Parathyroid adenoma (tissue), 2 donors: ENCODE measurements at regions not wholly inside any gene's neighbourhood (a gene's known extent, or its start where the extent isn't known, plus 50 kb on each side); places are given as distances from the start of the nearest gene placed in this dataset.

Experiments used
- H2AFZ ChIP-seq: fragments of 300-600 bp; sonication (generic); one replicate; pipeline ENCODE4 v1.7.0; 2017; ENCODE audit warnings: antibody characterized with exemption, mild to moderate bottlenecking
- H3K27ac ChIP-seq: fragments of 300-600 bp; sonication (generic); one replicate; pipeline ENCODE4 v1.7.0; 2017
- H3K27me3 ChIP-seq: fragments of 300-600 bp; sonication (generic); one replicate; pipeline ENCODE4 v1.7.0; 2017; ENCODE audit warnings: low read length; ENCODE audit not compliant: control insufficient read depth, insufficient read depth
- H3K36me3 ChIP-seq: fragments of 300-600 bp; sonication (generic); one replicate; pipeline ENCODE4 v1.7.0; 2017; ENCODE audit warnings: low read length; ENCODE audit not compliant: control insufficient read depth, insufficient read depth
- H3K4me1 ChIP-seq: fragments of 300-600 bp; sonication (generic); one replicate; pipeline ENCODE4 v1.7.0; 2017; ENCODE audit warnings: control low read depth
- H3K4me2 ChIP-seq: fragments of 300-600 bp; sonication (generic); one replicate; pipeline ENCODE4 v1.7.0; 2017; ENCODE audit warnings: low read length
- H3K4me3 ChIP-seq: fragments of 300-600 bp; sonication (generic); one replicate; pipeline ENCODE4 v1.7.0; 2017; ENCODE audit warnings: low read depth, low read length
- H3K79me2 ChIP-seq: fragments of 300-600 bp; sonication (generic); one replicate; pipeline ENCODE4 v1.7.0; 2017; ENCODE audit warnings: control low read depth
- H3K9ac ChIP-seq: fragments of 300-600 bp; sonication (generic); one replicate; pipeline ENCODE4 v1.7.0; 2017; ENCODE audit warnings: mild to moderate bottlenecking
- H3K9me3 ChIP-seq: fragments of 300-600 bp; sonication (generic); one replicate; pipeline ENCODE4 v1.7.0; 2017; ENCODE audit warnings: low read length; ENCODE audit not compliant: control insufficient read depth
- TF ChIP-seq, protein P1 (sequence below): fragments of 300-600 bp; sonication (generic); IDR thresholded peaks from one replicate; pipeline ENCODE4 v1.7.0; 2017; ENCODE audit warnings: antibody characterized with exemption, mild to moderate bottlenecking
- donor health status: primary hyperparathyroidism.

DNA sequence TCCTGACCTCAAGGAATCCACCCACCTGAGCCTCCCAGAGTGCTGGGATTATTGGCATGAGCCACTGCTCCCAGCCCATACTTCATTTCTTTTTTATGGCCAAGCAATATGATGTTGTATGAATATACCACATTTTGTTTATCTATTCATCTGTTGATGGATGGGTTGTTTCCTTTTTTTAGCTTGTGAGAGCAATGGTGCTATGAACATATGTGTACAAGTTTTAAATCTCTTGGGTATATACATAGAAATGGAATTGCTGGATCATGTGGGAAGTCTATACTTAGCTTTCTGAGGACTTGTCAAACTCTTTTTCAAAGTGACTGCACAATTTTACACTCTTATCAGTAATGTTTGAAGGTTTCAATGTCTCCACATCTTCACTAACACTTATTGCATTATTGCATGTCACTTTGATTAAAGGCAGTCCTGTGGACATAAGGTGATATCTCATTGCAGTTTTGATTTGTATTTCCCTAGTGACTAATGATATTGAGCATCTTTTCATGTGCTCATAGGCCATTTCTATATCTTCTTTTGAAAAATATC lies 167.1 kb upstream of the SPHKAP start:
- Histone ChIP-seq H3K9ac (no peak overlapping the region), H2AFZ (no peak overlapping the region), H3K27me3 (no peaks in the 10 kb centered on the region), H3K4me3 (no peak overlapping the region), H3K9me3 (no peaks in the 10 kb centered on the region), H3K4me2 (no peak overlapping the region), H3K27ac (no peak overlapping the region), H3K36me3 (no peaks in the 10 kb centered on the region), H3K4me1 (no peaks in the 10 kb centered on the region), H3K79me2 (no peaks in the 10 kb centered on the region)
- TF ChIP-seq, protein P1, sequence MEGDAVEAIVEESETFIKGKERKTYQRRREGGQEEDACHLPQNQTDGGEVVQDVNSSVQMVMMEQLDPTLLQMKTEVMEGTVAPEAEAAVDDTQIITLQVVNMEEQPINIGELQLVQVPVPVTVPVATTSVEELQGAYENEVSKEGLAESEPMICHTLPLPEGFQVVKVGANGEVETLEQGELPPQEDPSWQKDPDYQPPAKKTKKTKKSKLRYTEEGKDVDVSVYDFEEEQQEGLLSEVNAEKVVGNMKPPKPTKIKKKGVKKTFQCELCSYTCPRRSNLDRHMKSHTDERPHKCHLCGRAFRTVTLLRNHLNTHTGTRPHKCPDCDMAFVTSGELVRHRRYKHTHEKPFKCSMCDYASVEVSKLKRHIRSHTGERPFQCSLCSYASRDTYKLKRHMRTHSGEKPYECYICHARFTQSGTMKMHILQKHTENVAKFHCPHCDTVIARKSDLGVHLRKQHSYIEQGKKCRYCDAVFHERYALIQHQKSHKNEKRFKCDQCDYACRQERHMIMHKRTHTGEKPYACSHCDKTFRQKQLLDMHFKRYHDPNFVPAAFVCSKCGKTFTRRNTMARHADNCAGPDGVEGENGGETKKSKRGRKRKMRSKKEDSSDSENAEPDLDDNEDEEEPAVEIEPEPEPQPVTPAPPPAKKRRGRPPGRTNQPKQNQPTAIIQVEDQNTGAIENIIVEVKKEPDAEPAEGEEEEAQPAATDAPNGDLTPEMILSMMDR, result no peak

GRCh38 chr2:228344531-228344930 lies 163.0 kb upstream of the SPHKAP start:
- Histone ChIP-seq H3K79me2 (no peaks in the 10 kb centered on the region), H3K9me3 (no peaks in the 10 kb centered on the region), H3K4me2 (no peak overlapping the region), H3K27ac (no peak overlapping the region), H2AFZ (no peak overlapping the region), H3K27me3 (no peaks in the 10 kb centered on the region), H3K36me3 (no peaks in the 10 kb centered on the region), H3K4me1 (no peaks in the 10 kb centered on the region), H3K9ac (no peak overlapping the region), H3K4me3 (no peak overlapping the region)
- TF ChIP-seq, protein P1, result no peak

DNA sequence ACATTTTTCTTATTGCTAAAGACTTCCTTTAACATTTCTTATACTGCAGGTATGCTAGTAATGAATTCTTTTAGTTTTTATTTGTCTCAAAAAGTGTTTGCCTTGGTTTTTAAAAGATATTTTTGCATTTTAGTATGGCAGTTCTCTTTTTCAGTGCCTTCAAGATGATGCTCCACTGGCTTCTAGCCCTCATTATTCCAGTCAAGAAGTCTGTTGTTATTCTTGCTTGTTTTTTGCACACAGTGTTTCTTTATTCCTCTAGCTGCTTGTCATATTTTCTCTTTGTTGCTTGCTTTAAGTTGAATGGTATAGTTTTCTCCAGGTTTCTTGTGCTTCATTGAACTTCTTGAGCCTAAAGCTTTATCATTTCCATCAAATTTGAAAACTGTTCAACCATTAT lies 158.0 kb upstream of the SPHKAP start:
- Histone ChIP-seq H2AFZ (no peak overlapping the region), H3K27me3 (no peaks in the 10 kb centered on the region), H3K4me3 (no peak overlapping the region), H3K36me3 (no peaks in the 10 kb centered on the region), H3K27ac (no peak overlapping the region), H3K9me3 (no peaks in the 10 kb centered on the region), H3K9ac (no peak overlapping the region), H3K4me2 (no peak overlapping the region), H3K4me1 (no peaks in the 10 kb centered on the region), H3K79me2 (no peaks in the 10 kb centered on the region)
- TF ChIP-seq, protein P1, result no peak

DNA sequence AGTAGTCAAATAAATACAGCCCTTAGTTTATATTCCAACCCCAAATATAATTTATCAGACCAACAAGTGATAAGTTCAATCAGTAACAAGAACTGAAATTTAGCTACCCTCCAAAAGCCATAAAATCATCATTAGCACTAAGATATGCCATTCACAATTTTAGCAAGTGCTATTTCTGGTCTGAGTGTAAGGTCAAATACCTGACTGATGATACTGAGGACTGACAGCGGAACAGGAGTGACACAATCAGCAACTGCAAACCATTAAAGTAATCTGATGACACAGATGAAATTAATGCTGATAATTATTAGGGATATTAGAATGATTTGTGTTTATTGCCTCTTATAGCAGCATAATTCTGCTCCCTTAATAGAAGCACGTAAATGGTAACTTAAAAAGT lies 152.7 kb upstream of the SPHKAP start:
- Histone ChIP-seq H3K4me1 (no peaks in the 10 kb centered on the region), H3K4me3 (no peak overlapping the region), H3K4me2 (no peak overlapping the region), H3K79me2 (no peaks in the 10 kb centered on the region), H3K9me3 (no peaks in the 10 kb centered on the region), H3K9ac (no peak overlapping the region), H3K36me3 (no peaks in the 10 kb centered on the region), H3K27me3 (no peaks in the 10 kb centered on the region), H2AFZ (no peak overlapping the region), H3K27ac (no peak overlapping the region)
- TF ChIP-seq, protein P1, result no peak

GRCh38 chr2:228329282-228329681 lies 147.8 kb upstream of the SPHKAP start:
- no peak overlapping the region for H3K9ac ChIP-seq
- no peak overlapping the region for H2AFZ ChIP-seq
- no peak overlapping the region for H3K27ac ChIP-seq
- H3K4me2 ChIP-seq, result no peak overlapping the region
- no peaks in the 10 kb centered on the region for H3K36me3 ChIP-seq
- no peaks in the 10 kb centered on the region for H3K9me3 ChIP-seq
- no peak overlapping the region for H3K4me3 ChIP-seq
- no peaks in the 10 kb centered on the region for H3K27me3 ChIP-seq
- TF ChIP-seq, protein P1, result no peak
- H3K79me2 ChIP-seq, result no peaks in the 10 kb centered on the region
- no peaks in the 10 kb centered on the region for H3K4me1 ChIP-seq
